NT2/D1 (cell line): ENCODE measurements at regions not wholly inside any gene's neighbourhood (a gene's known extent, or its start where the extent isn't known, plus 50 kb on each side); places are given as distances from the start of the nearest gene placed in this dataset.

ENCODE experiments used
- SUZ12 ChIP-seq: IDR thresholded peaks from 2 replicates; pipeline ENCODE4 v1.6.1; 2011; ENCODE audit not compliant: insufficient read length, insufficient read depth; ENCODE audit errors: extremely low read depth
- YY1 ChIP-seq: IDR thresholded peaks from 2 replicates; pipeline ENCODE4 v1.6.1; 2011; ENCODE audit not compliant: insufficient read length, insufficient read depth
- ZNF274 ChIP-seq: IDR thresholded peaks from 2 replicates; pipeline ENCODE4 v1.6.1; 2011; ENCODE audit warnings: mild to moderate bottlenecking, low read depth, low read length

- TF ChIP-seq YY1, result no peak
- TF ChIP-seq SUZ12, result no peak
- TF ChIP-seq ZNF274, result no peak
Measured at GRCh38 chr15:94119923-94120775, 111.2 kb upstream of the MCTP2 start.
